ENCODE measurements at regions not wholly inside any gene's neighbourhood (a gene's known extent, or its start where the extent isn't known, plus 50 kb on each side); places are given as distances from the start of the nearest gene placed in this dataset.
A peak's percentile ranks its signal among the peaks of the same experiment; 100 is the strongest.

GRCh38 chr2:4668381-4668780, 965.0 kb downstream of the DCDC2C start:
- Mint-ChIP-seq H3K27me3 (ENCODE audit: low read depth) (no peaks in the 10 kb centered on the region), H3K27ac (ENCODE audit: unreplicated experiment) (peak overlapping the region; percentile 82)

GRCh38 chr2:4670331-4670730, 967.0 kb downstream of the DCDC2C start:
- Mint-ChIP-seq H3K4me1 (ENCODE audit: low read depth) (peaks cover 45% of the 10 kb centered on the region), H3K9me3 (ENCODE audit: low read depth) (peaks cover 6% of the 10 kb centered on the region), H3K27ac (ENCODE audit: unreplicated experiment) (peak overlapping the region; percentile 53), H3K27me3 (ENCODE audit: low read depth) (no peaks in the 10 kb centered on the region), H3K36me3 (ENCODE audit: low read depth) (no peaks in the 10 kb centered on the region), H3K4me3 (ENCODE audit: unreplicated experiment) (no peak overlapping the region)
- DNase-seq (ENCODE audit: low spot score): no peak
- TF ChIP-seq CTCF (IDR thresholded peaks at IDR 0.05): no peak

More at GRCh38 chr2:4668381-4668780, 965.0 kb downstream of the DCDC2C start:
- Mint-ChIP-seq H3K4me3 (ENCODE audit: unreplicated experiment) (no peak overlapping the region), H3K4me1 (ENCODE audit: low read depth) (peaks cover 54% of the 10 kb centered on the region), H3K36me3 (ENCODE audit: low read depth) (no peaks in the 10 kb centered on the region), H3K9me3 (ENCODE audit: low read depth) (peaks cover 6% of the 10 kb centered on the region)
- TF ChIP-seq CTCF (IDR thresholded peaks at IDR 0.05): no peak
- DNase-seq (ENCODE audit: low spot score): no peak

- Mint-ChIP-seq H3K36me3 (ENCODE audit: low read depth) (no peaks in the 10 kb centered on the region), H3K27me3 (ENCODE audit: low read depth) (no peaks in the 10 kb centered on the region), H3K4me1 (ENCODE audit: low read depth) (peaks cover 52% of the 10 kb centered on the region), H3K27ac (ENCODE audit: unreplicated experiment) (no peak overlapping the region), H3K9me3 (ENCODE audit: low read depth) (peaks cover 6% of the 10 kb centered on the region), H3K4me3 (ENCODE audit: unreplicated experiment) (no peak overlapping the region)
- DNase-seq (ENCODE audit: low spot score): no peak
- no peak for TF ChIP-seq CTCF (IDR thresholded peaks at IDR 0.05)
These were observed 969.7 kb downstream of the DCDC2C start for GRCh38 chr2:4673025-4673489.

- Mint-ChIP-seq H3K27me3 (ENCODE audit: low read depth) (no peaks in the 10 kb centered on the region), H3K4me1 (ENCODE audit: low read depth) (peaks cover 47% of the 10 kb centered on the region), H3K36me3 (ENCODE audit: low read depth) (no peaks in the 10 kb centered on the region), H3K4me3 (ENCODE audit: unreplicated experiment) (no peak overlapping the region), H3K9me3 (ENCODE audit: low read depth) (peaks cover 6% of the 10 kb centered on the region), H3K27ac (ENCODE audit: unreplicated experiment) (no peak overlapping the region)
- no peak for DNase-seq (ENCODE audit: low spot score)
- TF ChIP-seq CTCF (IDR thresholded peaks at IDR 0.05): no peak
These were observed 970.6 kb downstream of the DCDC2C start for GRCh38 chr2:4674007-4674406.

- TF ChIP-seq CTCF (IDR thresholded peaks at IDR 0.05): no peak
- Mint-ChIP-seq H3K27ac (ENCODE audit: unreplicated experiment) (no peak overlapping the region), H3K27me3 (ENCODE audit: low read depth) (no peaks in the 10 kb centered on the region), H3K36me3 (ENCODE audit: low read depth) (no peaks in the 10 kb centered on the region), H3K9me3 (ENCODE audit: low read depth) (peaks cover 6% of the 10 kb centered on the region), H3K4me3 (ENCODE audit: unreplicated experiment) (no peak overlapping the region), H3K4me1 (ENCODE audit: low read depth) (peaks cover 36% of the 10 kb centered on the region)
- DNase-seq (ENCODE audit: low spot score): no peak
These were observed 971.9 kb downstream of the DCDC2C start for GRCh38 chr2:4675295-4675694.
